ENCODE measurements at regions not wholly inside any gene's neighbourhood (a gene's known extent, or its start where the extent isn't known, plus 50 kb on each side); places are given as distances from the start of the nearest gene placed in this dataset.

DNA sequence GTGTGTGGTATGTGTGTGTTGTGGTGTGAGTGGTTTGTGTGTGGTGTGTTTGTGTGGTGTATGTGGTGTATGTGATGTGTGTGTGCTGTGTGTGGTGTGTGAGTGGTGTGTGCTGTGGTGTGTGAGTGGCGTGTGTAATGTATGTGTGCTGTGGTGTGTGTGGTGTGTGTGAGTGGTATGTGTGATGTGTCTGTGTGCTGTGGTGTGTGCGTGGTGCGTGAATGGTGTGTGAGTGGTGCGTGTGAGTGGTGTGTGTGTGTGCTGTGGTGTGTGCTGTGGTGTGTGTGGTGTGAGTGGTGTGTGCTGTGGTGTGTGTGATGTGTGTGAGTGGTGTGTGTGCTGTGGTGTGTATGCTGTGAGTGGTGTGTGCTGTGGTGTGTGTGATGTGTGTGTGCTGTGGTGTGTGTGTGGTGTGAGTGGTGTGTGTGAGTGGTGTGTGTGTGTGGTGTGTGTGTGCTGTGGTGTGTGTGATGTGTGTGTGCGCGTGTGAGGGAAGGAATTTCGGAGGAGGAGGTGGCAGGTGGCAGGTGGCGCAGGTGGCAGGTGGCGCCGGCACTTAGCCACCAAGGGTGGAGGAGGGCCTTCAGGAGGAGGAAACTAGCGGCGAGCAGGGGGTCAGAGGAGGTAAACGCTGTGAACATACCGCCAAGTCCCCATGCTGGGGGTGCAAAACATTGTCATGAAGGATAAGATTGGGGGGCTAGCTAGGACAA is 191.8 kb downstream of the MELK start:
- no peak overlapping the region for H4K91ac ChIP-seq (ENCODE audit: insufficient read length, low read depth, low read length)
- no peak overlapping the region for H2BK5ac ChIP-seq (ENCODE audit: insufficient read length, low read length)
- no peak overlapping the region for H3K4ac ChIP-seq (ENCODE audit: low read depth, low read length)
- Mint-ChIP-seq H3K9me3 (no peaks in the 10 kb centered on the region), H3K4me1 (peaks cover 0 to 3% of the 10 kb centered on the region in 2 experiments; a peak in 1 of 4 replicates), H3K27ac (no peak overlapping the region), H3K36me3 (ENCODE audit: insufficient read depth in 1 of 3, low read depth in 3 of 3) (no peaks in the 10 kb centered on the region), H3K27me3 (ENCODE audit: low read depth) (peaks cover 66% of the 10 kb centered on the region), H3K4me3 (no peak overlapping the region)
- no peak overlapping the region for H3K18ac ChIP-seq (ENCODE audit: insufficient read length, low read depth, low read length)
- H3K4me1 ChIP-seq (ENCODE audit: insufficient read depth, low read length) = no peaks in the 10 kb centered on the region
- H3K14ac ChIP-seq (ENCODE audit: insufficient read depth, low read length) = no peak overlapping the region
- no peak overlapping the region for H2BK20ac ChIP-seq (ENCODE audit: low read depth, low read length, poor library complexity, severe bottlenecking)
- no peak overlapping the region for H3T11ph ChIP-seq (ENCODE audit: low read length)
- H4K5ac ChIP-seq (ENCODE audit: insufficient read length, low read depth, low read length) = peak overlapping the region; percentile 4
- no peaks in the 10 kb centered on the region; the same call in 1 of the 2 replicates for H3K27me3 ChIP-seq (ENCODE audit: insufficient read depth, low read length)
- WGBS (ENCODE audit: extremely low coverage, insufficient read length, low lambda C conversion rate) = 100% methylated on average over 3 of the region's 14 CpGs
- H2AK5ac ChIP-seq (ENCODE audit: insufficient read length, low read length) = no peak overlapping the region
- no peak overlapping the region for H3K9ac ChIP-seq (ENCODE audit: extremely low read depth, insufficient read length, low read length)
- H3K4me2 ChIP-seq (ENCODE audit: insufficient read depth, insufficient read length, low read length) = peak overlapping the region; percentile 99
- H3K79me1 ChIP-seq (ENCODE audit: insufficient read depth, low read depth, low read length, poor library complexity, severe bottlenecking) = no peaks in the 10 kb centered on the region
- H2BK120ac ChIP-seq (ENCODE audit: low read depth, low read length, poor library complexity, severe bottlenecking) = no peak overlapping the region
- peak overlapping the region; percentile 0 for H4K8ac ChIP-seq (replicated peaks; ENCODE audit: insufficient read length, low read depth, low read length)
- H2AFZ ChIP-seq (ENCODE audit: low read length) = no peak overlapping the region
- peaks cover 8% of the 10 kb centered on the region for H3K23me2 ChIP-seq (ENCODE audit: insufficient read length, low read depth, low read length, poor library complexity, severe bottlenecking)
- H3K9me3 ChIP-seq (ENCODE audit: control insufficient read depth, low read depth, low read length) = no peaks in the 10 kb centered on the region
- TF ChIP-seq, protein P1, sequence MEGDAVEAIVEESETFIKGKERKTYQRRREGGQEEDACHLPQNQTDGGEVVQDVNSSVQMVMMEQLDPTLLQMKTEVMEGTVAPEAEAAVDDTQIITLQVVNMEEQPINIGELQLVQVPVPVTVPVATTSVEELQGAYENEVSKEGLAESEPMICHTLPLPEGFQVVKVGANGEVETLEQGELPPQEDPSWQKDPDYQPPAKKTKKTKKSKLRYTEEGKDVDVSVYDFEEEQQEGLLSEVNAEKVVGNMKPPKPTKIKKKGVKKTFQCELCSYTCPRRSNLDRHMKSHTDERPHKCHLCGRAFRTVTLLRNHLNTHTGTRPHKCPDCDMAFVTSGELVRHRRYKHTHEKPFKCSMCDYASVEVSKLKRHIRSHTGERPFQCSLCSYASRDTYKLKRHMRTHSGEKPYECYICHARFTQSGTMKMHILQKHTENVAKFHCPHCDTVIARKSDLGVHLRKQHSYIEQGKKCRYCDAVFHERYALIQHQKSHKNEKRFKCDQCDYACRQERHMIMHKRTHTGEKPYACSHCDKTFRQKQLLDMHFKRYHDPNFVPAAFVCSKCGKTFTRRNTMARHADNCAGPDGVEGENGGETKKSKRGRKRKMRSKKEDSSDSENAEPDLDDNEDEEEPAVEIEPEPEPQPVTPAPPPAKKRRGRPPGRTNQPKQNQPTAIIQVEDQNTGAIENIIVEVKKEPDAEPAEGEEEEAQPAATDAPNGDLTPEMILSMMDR (conservative IDR thresholded peaks at IDR 0.05) = no peak
- H3K79me2 ChIP-seq (ENCODE audit: insufficient read depth, low read length) = no peaks in the 10 kb centered on the region
- DNase-seq = no peak
- no peaks in the 10 kb centered on the region for H4K20me1 ChIP-seq (ENCODE audit: control insufficient read depth, insufficient read depth, insufficient read length)
- no peak overlapping the region for H2BK12ac ChIP-seq (ENCODE audit: insufficient read length, low read depth, low read length)
- no peak overlapping the region for H3K56ac ChIP-seq (ENCODE audit: insufficient read length, low read depth, low read length)
- no peak overlapping the region for H3K27ac ChIP-seq (ENCODE audit: insufficient read length, low read depth, low read length)
- H3K23ac ChIP-seq (ENCODE audit: insufficient read length, low read depth, low read length) = no peak overlapping the region
- no peak overlapping the region for H2BK15ac ChIP-seq (ENCODE audit: low read depth, low read length)

Measured in H9 (cell line).